GM18520 (cell line): ENCODE measurements at regions not wholly inside any gene's neighbourhood (a gene's known extent, or its start where the extent isn't known, plus 50 kb on each side); places are given as distances from the start of the nearest gene placed in this dataset.

Source experiments
- ATAC-seq: cut with Tn5 transposase; IDR thresholded peaks from one replicate; pipeline ENCODE4 v1.9.1; 2021; ENCODE audit not compliant: unreplicated experiment

DNA sequence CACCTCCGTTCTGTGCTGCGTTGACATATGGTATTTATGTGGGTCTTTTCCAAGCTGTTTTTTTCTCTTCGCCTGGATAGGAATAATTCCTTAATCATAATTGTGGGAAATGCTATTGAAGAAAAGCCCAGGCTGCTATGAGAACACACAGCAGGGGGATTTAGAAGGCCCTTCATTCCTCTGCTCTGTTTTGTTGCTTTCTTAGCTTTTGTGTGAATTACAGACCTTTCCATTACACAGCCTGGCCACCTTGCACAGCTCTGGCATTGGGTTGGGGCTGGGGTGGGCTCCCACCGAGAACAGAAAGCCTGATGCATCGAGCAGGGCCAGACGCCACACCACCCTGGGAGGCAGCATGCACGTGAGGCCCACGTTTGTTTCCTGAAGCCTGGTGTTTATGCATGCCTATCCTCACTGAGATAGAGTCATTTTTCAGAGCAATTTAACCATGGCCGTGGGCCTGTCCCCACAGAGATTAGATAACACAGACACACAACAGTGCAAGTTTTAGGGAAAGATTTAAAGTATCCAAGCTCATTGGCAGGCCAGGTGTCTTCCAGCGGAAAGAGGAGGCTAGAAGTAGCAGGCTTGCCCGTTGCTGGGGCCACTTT, 287.6 kb upstream of the PWP1 start:
- ATAC-seq = no peak

DNA sequence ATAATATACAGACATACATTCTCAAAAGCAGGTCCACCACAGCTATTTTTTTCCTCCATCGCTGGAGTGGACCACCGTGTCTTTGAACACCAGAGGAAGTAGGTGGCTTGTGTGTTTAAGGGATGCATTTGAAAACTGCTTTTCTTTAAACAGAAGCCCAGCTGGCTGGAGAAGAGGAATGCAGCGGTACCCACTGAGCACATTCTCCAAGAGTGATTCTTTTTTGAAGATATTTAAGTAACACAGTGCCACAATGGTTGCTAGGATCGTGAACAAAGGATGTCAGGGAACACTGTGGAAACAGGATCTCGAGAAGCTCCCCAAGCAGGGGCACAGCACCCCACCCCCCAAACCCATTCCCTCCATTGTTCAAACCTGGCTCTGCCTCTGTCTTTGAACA, 286.6 kb upstream of the PWP1 start:
- ATAC-seq = no peak

DNA sequence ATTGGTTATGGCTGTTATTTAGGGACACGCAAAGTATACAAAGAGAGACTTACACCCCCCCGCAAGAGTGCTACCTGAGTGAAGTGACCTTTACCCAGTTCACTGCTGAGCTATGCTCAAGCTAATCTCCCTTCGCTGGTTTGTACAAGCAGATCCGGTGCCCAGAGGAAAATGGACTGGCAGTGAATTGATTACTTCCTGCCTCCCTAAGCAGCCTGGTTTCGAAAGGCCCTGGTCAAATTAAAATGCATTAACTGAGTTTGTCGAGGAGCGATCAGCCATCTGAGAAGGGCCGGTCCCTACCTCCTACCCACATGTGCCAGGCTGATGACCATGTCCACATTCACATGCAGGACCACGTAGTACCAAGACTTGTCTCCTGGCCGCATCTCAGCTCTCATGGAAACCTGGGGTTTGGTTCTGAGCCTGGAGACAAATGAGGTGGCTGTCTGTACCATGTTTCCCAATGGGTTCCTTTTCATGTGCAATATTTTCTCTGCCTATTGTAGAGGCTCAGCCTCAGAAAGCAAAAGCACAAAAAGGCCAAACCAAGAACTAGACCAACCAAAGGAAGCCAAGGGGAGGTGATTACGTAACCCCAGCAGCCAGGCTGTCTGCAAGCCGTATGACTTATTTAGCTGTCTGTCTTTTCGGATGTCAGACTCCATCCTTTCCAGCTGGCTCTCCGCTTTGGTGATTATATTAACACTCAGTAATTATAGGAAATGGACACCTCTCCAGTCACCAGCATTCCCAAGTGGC, 284.7 kb upstream of the PWP1 start:
- no peak for ATAC-seq

DNA sequence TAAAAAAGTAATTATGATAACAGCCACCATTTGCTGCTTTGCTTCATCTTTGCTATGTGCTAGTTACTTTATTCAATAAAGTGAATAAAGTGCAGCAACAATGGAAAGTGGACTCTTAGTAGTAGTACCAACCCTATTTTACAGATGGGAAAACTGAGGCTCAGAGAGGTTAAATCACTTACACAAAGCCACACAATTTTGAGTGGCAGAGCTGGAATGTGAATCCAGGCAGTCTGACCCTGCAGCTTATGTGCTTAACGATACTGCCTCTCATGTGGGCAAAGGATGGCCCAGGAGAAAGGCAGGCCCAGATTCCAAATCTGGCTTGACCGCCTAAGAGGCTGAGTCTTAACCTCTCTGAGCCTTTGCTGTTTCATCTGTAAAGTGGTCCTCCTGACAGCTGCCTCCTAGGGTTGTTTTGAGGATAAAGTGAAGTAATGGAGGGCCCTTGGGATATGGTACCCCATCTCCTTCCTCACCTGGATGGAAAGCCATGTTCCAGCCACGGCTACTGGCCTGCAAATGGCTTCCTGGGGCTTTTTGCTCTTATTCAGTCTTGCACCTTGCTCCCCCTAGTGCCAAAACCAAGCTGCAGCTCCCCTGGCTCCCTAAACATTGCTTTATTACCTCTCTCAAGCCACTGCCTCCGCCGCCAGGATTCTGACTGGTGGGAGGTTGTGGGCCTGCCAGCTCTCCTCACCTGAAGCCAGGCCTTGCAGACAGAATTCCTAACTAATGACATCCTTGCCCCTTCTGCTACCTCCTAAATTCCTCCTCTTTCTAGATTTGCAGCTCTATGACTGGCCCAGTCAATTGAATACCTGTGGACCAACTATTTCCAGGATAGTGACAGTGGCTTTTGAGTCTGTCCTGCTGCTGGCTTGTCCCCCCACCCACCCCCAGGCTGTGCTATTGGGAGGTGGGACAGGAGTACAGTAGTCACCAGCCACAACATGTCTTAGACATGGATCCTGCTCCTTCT, 283.3 kb upstream of the PWP1 start:
- no peak for ATAC-seq

DNA sequence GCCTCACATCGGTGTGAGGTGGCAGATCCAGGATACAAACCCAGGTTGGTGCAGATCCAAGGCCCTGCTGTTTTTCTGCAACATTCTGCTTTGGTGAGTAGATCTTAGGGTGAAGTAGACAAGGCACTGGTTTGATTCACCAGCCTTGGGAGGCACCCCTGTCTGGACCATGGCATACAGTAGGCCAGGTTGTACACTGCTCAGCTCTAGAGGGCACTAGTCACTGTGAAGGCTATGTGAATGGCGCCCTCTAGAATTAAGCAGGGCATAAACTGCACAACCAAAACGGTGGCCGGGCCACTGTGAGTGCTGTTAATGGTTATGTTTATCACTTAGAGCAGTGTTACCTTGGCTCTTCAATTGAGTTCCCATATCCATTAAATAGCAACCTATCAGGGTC, 280.6 kb upstream of the PWP1 start:
- no peak for ATAC-seq

DNA sequence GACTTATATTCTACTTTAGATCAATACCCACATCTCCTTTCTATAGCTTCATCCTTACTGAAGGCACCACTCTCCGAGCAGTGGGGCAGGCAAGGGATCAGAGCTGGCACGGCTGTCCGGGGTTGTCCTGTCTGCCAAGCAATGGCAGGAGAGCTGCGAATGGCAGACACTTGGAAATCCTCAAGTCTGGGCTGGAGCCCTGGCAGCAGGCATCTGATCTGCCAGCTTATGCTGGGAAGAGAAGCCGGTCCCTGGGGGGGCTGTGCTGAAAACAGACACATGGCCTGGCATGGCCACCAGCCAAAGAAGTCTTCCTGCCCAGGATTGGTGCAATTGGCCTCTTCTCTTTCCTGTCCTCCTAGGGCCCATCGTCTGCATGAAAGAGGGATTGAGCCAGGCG, 280.2 kb upstream of the PWP1 start:
- ATAC-seq = no peak

DNA sequence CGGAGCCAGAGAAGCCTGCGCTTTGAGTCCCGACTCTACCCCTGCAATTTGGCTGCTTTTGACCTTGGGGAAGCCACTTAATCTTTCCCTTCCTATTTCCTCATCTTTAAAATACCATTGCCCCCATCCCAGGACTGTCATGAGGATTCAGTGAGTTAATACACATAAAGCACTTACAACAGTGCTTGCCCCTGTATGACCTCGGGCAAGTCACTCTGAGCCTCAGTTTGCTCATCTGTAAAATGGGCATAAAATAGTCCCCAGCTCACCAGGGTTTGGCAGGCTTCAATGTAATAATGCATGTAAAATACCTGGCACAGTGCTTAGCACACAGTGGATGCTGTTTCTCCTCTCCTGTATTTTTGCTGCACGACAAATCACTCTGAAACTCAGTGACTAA, 278.7 kb upstream of the PWP1 start:
- ATAC-seq = no peak

DNA sequence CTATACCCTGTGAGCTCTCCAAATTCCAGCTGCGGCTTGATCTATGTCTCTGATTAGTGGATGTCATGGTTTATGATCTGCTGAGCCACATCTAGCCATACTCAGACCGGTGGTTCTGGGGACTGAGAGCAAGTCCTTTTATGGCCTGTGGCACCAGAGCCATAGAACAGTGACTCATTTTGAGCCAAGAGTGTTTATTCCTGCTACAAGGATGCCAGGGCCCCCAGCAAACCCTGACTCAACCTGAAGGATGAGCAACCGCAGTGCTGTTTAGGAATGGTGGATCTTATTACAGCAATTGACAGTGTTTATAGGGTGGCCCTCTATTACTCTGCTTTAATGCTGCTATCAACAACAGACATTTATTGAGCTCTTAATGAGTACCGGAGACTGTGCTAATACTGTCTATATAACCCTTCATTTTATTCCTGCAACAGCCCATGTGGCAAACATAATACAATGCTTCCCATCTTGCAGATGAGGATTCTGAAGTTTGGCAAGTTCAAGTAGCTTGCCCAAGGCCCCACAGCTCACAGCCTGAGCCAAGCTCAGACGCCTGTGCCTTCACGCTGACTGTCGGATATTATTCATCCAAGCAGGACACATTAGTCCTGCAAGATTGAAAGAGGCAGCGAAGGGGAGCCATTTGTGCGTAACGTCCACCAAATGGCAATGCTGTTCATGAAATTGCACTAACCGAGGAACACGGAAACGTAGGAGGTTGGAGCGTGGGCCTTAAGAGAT, 273.6 kb upstream of the PWP1 start:
- no peak for ATAC-seq

DNA sequence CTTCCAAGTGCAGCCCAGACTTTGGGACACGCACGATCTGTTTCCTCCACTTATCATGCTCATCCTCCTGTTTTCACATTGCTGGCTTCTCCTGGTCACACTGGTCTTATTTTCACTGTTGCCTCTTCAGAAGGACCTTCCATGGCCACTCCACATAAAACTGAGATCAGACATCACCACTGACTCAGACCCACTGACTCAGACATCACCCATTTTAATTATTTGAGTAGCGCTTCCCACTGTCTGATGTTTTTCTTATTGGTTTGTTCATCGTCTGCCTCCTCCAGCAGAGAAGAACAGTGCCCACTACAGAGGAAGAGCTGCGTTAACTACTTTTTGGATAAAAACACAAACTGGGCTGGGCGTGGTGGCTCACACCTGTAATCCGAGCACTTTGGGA, 270.5 kb upstream of the PWP1 start:
- ATAC-seq = no peak

DNA sequence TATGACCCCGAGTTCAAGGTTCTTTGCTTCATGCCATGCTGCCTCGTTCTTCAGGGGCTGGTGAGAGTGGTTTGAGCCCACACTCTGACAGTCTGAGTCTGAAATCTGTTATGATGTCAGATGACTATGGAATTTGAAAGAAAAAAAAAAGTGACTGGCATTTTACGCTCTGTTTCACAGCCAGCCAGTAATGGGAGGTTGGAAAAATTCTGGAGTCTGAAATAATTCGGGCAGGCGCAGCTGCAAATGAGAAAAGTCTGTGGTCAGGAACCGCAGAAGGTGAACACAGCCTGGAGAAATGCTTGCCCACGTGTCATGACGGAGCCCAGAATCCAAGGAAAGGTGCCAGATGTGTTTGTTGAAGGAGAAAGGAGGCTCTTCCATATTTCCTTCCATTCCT, 269.8 kb upstream of the PWP1 start:
- no peak for ATAC-seq

DNA sequence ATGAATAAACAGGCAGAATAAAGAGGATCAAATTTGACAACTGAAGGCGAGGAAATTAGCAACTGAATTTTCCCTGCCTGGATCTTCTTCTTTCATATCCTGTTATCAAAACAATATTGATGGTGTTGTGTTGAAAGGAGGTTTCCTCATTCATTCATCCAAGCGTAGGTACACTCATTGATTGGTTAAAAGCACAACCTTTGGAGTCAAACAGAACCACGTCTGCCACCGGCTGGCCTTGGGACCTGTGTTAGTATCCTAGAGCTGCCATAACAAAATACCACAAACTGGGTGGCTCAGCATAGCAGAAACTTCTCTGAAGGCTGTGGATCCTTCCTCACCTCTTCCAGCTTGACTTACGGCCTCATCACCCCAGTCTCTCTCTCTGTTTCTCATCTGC, 268.6 kb upstream of the PWP1 start:
- no peak for ATAC-seq

DNA sequence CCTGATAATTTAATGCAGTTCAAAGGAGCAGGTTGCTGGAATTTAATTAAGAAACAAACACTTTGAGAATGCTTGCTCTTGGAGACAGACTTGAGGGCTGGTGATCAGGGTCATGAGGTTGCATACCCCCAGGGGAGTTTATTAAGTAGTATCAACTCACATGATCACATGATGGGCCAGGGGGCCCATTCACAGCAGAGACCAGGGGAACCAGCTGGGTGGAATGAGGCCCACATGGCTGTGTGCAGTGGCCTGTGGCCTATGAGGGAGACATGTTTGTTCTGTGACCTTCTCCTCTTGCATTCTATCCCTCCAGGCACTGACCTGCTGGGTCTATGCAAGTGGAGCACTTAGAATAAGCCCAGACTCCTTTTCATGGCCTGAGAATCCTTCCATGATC, 266.6 kb upstream of the PWP1 start:
- ATAC-seq = no peak

DNA sequence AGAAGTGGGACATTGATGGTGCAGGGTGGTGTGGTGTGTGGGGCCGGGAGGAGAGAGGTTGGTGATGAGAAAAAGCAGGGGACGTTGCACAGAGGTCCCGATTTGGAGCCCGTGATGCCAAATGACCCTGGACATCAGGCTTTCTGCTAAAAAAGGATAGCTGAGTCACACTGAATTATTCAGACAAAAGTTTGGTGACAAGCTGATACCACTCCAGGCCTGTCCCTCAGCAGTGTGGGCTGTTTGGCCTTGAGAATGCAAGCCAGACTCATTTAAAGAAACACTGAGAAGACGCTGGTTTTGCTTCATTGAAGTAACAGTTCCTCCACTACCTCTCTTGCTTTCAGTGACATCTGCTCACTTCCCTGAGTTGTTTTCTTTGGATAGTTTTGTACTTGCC, 262.1 kb upstream of the PWP1 start:
- ATAC-seq = no peak

DNA sequence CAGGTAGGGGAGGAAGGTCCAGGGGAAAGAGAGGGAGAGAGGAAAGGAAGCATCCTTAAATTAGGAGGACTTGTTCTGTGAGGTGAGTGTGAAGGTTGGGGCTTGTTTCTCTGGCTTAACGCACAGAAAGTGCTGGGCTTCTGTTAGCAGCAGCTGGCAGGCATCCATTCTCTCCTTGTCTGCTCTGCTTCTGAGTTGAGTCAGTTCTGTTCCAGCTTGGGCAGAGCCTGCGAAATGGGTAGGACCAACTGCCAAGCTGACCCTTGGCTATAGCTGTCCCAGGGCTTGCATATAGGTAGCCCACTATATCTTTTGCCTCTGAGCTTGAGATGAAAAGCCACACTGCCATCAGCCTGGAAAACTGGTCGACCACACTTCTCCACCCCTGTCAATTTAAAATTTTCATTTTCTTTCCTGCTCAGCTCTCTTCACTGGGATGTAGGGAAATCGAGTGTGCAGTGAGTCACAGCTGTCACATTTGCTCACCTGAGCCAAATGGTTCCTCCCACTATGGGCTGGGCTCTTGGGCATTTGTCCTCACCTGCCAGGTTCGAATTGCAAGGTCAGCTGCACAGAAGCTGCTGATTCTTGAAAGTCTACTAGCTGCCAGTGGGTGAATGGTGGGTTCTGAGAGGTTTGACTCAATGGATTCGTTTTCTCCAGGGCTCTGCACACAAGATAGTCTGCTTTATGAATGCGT, 256.4 kb upstream of the PWP1 start:
- no peak for ATAC-seq

DNA sequence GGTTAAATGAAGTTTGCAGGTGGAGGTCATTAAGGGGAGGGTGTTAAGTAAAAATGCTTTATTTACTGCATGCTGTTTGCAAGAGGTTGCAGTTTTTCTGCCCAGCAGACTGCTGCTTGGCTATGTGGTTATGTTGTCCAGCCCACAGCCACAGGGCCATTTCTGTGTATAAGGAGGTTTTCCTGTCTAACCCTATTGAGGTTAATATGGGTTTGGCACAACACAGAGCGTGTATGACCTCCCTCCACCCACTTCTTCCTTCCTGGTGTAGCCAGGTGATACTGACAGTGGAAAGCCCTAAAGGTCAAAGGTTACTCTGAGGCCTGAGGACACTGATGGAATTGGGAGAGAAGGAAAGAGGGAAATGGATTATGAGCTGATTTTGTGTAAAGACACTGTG, 253.7 kb upstream of the PWP1 start:
- no peak for ATAC-seq

DNA sequence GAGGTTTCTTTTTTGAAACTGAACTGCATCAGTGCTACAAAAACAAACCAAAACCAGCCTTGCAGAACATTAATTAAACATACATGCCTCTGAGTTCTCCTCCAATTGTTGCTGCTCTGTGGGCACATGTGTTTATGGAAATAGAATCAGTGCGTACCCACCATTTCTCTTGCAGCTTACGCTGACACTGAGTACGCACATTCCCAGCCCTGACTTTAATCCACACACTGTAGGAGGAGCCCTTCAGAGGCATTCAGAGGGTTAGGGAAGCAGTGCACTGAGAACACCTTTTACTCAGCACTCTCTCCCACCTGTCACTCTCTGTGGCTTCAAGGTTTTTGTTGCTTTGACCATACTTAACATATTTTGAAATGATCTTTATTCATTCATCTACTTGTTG, 250.5 kb upstream of the PWP1 start:
- ATAC-seq = no peak

DNA sequence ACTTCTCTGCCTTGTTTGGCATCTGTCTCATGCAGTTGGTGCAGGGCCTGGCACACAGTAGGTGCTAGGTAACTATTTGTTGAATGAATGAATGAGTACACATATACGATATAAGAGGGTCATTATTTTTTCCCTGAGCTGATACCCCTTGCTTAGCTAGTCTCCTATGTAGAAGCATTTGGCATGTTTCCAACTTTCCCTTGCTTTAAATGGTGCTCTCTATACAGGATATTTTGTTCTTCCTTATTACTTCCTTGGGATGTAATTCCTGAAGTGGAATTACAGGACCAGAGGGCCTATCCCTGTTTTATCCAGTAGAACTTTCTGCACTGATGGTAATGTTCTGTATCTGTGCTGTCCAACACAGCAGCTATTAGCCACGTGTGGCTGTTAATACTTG, 250.1 kb upstream of the PWP1 start:
- ATAC-seq = no peak

DNA sequence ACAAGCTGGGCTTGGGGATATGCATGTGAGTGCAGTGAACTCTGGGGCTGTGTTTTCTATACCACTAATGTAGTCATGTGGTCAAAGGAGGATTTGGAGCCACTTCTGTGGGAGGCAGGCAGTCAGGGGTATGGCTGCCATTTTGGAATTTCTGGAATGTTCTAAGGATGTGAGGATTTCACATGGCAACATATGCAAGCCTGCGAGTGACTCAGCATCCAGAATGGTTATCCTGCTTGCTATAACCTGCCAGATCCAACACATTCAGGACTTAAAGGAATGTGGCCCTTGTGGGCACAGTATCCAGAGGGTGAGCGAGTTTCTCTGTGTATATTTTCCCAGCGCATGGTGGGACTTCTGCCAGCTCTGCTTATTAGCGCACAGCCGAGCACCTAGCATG, 249.2 kb upstream of the PWP1 start:
- no peak for ATAC-seq

DNA sequence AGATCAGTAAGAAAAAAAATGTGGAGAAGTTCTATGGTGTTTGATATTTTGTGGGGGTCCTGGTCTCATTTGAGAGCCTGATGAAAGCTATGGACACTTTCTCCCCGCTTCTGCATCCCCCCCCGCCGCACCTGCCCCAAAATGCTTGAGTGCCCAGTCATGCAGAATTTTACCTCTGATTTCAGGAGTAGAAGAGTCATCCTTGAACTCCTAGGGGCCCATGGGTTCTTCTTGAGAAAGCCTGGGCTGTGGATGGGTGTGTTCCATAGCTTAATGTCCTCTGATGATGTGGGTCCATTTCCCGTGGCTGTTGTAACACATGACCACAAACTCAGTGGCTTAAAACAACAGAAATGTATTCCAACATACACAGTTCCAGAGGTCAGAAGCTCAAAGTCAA, 248.8 kb upstream of the PWP1 start:
- ATAC-seq = no peak

DNA sequence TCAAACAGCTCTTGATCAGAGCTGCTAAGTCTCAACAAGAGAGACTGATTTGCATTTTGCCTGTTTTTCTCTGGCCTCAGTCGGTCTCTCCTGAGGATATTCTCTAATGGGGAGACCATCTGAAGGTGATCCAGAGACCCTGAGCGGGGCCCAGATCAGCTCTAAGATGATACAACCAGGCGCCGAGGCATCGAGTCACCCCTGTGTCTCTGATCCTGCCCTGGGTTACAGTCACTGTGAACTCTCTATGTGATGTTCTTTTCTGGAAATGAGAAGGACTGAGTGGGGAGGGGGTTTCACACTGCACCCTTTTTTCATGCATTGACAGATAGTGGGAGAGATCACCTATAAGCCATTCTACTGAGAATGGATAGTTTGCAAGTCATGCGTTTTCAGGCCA, 247.6 kb upstream of the PWP1 start:
- ATAC-seq = no peak
